ENCODE measurements at regions not wholly inside any gene's neighbourhood (a gene's known extent, or its start where the extent isn't known, plus 50 kb on each side); places are given as distances from the start of the nearest gene placed in this dataset.

DNA sequence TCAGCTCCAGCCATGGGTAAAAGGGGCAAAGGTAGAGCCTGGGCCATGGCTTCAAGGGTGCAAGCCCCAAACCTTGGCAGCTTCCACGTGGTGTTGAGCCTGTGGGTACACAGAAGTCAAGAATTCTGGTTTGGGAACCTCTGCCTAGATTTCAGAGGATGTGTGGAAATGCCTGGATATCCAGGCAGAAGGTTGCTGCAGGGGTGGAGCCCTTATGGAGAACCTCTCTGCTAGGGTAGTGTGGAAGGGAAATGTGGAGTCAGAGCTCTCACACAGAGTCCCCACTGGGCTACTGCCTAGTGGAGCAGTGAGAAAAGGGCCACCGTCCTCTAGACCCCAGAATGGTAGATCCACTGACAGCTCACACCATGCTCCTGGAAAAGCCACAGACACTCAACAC lies 117.1 kb downstream of the NREP start:
- ATAC-seq (no peak), DNase-seq (ENCODE audit: low spot score) (no peak)
- no peaks in the 10 kb centered on the region for H3K27me3 Mint-ChIP-seq (ENCODE audit: low read depth)
- CTCF ChIA-PET: no interaction called here
- H3K36me3 Mint-ChIP-seq: peaks cover 32% of the 10 kb centered on the region
- peaks cover 4% of the 10 kb centered on the region for H3K4me1 Mint-ChIP-seq
- POLR2A ChIA-PET: no interaction called here
- no peak overlapping the region for H3K4me3 Mint-ChIP-seq
- no peak overlapping the region for H3K27ac Mint-ChIP-seq
- TF ChIP-seq ZNF423 (CRISPR knock-in tag; IDR thresholded peaks at IDR 0.05): no peak
- TF ChIP-seq SMAD3 (CRISPR knock-in tag; IDR thresholded peaks at IDR 0.05; ENCODE audit: borderline replicate concordance): no peak
- TF ChIP-seq ZNF317 (CRISPR knock-in tag; IDR thresholded peaks at IDR 0.05; ENCODE audit: borderline replicate concordance, low read depth): no peak
- no peak for TF ChIP-seq CBFB (CRISPR knock-in tag; IDR thresholded peaks at IDR 0.05; ENCODE audit: low read depth)
- TF ChIP-seq NR2C2 (CRISPR knock-in tag; IDR thresholded peaks at IDR 0.05): no peak
- no peak for TF ChIP-seq GABPB1 (CRISPR knock-in tag; IDR thresholded peaks at IDR 0.05)
- TF ChIP-seq, protein P1, sequence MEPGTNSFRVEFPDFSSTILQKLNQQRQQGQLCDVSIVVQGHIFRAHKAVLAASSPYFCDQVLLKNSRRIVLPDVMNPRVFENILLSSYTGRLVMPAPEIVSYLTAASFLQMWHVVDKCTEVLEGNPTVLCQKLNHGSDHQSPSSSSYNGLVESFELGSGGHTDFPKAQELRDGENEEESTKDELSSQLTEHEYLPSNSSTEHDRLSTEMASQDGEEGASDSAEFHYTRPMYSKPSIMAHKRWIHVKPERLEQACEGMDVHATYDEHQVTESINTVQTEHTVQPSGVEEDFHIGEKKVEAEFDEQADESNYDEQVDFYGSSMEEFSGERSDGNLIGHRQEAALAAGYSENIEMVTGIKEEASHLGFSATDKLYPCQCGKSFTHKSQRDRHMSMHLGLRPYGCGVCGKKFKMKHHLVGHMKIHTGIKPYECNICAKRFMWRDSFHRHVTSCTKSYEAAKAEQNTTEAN (CRISPR knock-in tag; IDR thresholded peaks at IDR 0.05): no peak
- no peak for TF ChIP-seq EMX1 (CRISPR knock-in tag; IDR thresholded peaks at IDR 0.05)
- TF ChIP-seq IRF2 (CRISPR knock-in tag; IDR thresholded peaks at IDR 0.05; ENCODE audit: borderline replicate concordance, low read depth): no peak
- TF ChIP-seq, protein P2, sequence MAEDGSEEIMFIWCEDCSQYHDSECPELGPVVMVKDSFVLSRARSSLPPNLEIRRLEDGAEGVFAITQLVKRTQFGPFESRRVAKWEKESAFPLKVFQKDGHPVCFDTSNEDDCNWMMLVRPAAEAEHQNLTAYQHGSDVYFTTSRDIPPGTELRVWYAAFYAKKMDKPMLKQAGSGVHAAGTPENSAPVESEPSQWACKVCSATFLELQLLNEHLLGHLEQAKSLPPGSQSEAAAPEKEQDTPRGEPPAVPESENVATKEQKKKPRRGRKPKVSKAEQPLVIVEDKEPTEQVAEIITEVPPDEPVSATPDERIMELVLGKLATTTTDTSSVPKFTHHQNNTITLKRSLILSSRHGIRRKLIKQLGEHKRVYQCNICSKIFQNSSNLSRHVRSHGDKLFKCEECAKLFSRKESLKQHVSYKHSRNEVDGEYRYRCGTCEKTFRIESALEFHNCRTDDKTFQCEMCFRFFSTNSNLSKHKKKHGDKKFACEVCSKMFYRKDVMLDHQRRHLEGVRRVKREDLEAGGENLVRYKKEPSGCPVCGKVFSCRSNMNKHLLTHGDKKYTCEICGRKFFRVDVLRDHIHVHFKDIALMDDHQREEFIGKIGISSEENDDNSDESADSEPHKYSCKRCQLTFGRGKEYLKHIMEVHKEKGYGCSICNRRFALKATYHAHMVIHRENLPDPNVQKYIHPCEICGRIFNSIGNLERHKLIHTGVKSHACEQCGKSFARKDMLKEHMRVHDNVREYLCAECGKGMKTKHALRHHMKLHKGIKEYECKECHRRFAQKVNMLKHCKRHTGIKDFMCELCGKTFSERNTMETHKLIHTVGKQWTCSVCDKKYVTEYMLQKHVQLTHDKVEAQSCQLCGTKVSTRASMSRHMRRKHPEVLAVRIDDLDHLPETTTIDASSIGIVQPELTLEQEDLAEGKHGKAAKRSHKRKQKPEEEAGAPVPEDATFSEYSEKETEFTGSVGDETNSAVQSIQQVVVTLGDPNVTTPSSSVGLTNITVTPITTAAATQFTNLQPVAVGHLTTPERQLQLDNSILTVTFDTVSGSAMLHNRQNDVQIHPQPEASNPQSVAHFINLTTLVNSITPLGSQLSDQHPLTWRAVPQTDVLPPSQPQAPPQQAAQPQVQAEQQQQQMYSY (CRISPR knock-in tag; IDR thresholded peaks at IDR 0.05): no peak
- peaks cover 52% of the 10 kb centered on the region for H3K9me3 Mint-ChIP-seq

DNA sequence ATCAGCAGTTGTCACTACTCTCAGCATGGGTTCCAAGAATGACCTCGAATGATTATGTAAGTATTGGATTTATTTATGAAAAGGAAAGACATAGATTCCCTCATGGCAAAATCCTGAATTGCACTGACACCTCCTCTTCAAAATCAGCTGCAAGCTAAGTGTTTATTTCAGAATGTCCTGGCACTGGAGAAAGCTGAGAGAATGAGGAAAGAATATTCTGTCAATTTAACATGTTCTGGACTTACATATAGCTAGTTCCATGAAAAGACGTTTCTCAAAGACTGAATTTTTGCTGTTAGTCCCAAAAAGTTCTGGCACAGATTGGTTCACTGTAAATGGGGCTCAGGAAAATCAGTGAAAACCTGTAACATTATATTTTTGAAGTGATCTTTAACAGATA lies 120.3 kb downstream of the NREP start:
- Mint-ChIP-seq H3K4me1 (no peaks in the 10 kb centered on the region), H3K36me3 (peaks cover 32% of the 10 kb centered on the region), H3K9me3 (peaks cover 48% of the 10 kb centered on the region), H3K4me3 (no peak overlapping the region), H3K27me3 (ENCODE audit: low read depth) (no peaks in the 10 kb centered on the region), H3K27ac (no peak overlapping the region)
- DNase-seq (ENCODE audit: low spot score): no peak
- ChIA-PET CTCF (no interaction called here), POLR2A (no interaction called here)
- TF ChIP-seq, protein P3, sequence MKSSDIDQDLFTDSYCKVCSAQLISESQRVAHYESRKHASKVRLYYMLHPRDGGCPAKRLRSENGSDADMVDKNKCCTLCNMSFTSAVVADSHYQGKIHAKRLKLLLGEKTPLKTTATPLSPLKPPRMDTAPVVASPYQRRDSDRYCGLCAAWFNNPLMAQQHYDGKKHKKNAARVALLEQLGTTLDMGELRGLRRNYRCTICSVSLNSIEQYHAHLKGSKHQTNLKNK (CRISPR knock-in tag; IDR thresholded peaks at IDR 0.05): no peak
- TF ChIP-seq, protein P4, sequence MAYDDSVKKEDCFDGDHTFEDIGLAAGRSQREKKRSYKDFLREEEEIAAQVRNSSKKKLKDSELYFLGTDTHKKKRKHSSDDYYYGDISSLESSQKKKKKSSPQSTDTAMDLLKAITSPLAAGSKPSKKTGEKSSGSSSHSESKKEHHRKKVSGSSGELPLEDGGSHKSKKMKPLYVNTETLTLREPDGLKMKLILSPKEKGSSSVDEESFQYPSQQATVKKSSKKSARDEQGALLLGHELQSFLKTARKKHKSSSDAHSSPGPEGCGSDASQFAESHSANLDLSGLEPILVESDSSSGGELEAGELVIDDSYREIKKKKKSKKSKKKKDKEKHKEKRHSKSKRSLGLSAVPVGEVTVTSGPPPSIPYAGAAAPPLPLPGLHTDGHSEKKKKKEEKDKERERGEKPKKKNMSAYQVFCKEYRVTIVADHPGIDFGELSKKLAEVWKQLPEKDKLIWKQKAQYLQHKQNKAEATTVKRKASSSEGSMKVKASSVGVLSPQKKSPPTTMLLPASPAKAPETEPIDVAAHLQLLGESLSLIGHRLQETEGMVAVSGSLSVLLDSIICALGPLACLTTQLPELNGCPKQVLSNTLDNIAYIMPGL (CRISPR knock-in tag; IDR thresholded peaks at IDR 0.05): no peak
- TF ChIP-seq FOXK1 (CRISPR knock-in tag; IDR thresholded peaks at IDR 0.05): no peak
- no peak for ATAC-seq

DNA sequence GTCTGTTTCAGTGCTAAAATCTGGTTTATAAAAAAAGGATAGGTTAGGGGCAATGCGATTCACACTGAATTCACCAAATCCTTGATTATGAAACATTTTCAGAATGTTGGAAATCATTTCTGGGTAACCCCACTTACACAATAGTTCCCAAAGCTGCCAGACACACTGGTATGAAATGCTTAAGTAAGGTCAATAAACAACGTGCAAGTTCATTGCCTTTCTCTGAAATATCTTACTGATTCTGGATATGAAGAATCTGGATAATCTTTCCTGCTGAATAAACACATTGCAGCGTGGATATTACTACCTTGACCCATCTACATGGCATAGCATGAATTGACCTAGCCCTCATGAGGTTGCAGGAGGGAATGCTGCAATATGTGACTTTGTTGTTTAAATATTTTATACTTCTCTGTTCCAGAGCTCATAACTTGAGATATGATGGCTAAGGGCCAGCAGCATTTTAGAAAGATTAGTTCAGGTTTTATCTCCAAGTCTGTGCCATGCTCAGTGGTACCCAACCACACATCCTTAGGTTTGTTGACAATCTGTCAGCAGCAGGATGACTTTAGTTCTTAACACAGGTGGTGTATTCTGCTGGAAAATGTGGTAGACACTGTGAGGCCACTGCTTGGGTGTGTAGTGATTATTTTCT lies 121.0 kb downstream of the NREP start:
- peaks cover 48% of the 10 kb centered on the region for H3K9me3 Mint-ChIP-seq
- no peak overlapping the region for H3K27ac Mint-ChIP-seq
- DNase-seq (ENCODE audit: low spot score) (no peak), ATAC-seq (no peak)
- no peaks in the 10 kb centered on the region for H3K4me1 Mint-ChIP-seq
- no peaks in the 10 kb centered on the region for H3K27me3 Mint-ChIP-seq (ENCODE audit: low read depth)
- no peak overlapping the region for H3K4me3 Mint-ChIP-seq
- ChIA-PET POLR2A (no interaction called here), CTCF (no interaction called here)
- TF ChIP-seq TCF7 (CRISPR knock-in tag; IDR thresholded peaks at IDR 0.05; ENCODE audit: low read depth) (no peak), TEAD1 (CRISPR knock-in tag; IDR thresholded peaks at IDR 0.05) (no peak)
- TF ChIP-seq, protein P5, sequence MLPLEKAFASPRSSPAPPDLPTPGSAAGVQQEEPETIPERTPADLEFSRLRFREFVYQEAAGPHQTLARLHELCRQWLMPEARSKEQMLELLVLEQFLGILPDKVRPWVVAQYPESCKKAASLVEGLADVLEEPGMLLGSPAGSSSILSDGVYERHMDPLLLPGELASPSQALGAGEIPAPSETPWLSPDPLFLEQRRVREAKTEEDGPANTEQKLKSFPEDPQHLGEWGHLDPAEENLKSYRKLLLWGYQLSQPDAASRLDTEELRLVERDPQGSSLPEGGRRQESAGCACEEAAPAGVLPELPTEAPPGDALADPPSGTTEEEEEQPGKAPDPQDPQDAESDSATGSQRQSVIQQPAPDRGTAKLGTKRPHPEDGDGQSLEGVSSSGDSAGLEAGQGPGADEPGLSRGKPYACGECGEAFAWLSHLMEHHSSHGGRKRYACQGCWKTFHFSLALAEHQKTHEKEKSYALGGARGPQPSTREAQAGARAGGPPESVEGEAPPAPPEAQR (CRISPR knock-in tag; IDR thresholded peaks at IDR 0.05): no peak
- TF ChIP-seq, protein P6, sequence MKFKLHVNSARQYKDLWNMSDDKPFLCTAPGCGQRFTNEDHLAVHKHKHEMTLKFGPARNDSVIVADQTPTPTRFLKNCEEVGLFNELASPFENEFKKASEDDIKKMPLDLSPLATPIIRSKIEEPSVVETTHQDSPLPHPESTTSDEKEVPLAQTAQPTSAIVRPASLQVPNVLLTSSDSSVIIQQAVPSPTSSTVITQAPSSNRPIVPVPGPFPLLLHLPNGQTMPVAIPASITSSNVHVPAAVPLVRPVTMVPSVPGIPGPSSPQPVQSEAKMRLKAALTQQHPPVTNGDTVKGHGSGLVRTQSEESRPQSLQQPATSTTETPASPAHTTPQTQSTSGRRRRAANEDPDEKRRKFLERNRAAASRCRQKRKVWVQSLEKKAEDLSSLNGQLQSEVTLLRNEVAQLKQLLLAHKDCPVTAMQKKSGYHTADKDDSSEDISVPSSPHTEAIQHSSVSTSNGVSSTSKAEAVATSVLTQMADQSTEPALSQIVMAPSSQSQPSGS (CRISPR knock-in tag; IDR thresholded peaks at IDR 0.05; ENCODE audit: borderline replicate concordance, low read depth): no peak
- TF ChIP-seq, protein P7, sequence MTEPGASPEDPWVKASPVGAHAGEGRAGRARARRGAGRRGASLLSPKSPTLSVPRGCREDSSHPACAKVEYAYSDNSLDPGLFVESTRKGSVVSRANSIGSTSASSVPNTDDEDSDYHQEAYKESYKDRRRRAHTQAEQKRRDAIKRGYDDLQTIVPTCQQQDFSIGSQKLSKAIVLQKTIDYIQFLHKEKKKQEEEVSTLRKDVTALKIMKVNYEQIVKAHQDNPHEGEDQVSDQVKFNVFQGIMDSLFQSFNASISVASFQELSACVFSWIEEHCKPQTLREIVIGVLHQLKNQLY (CRISPR knock-in tag; IDR thresholded peaks at IDR 0.05): no peak
- peaks cover 32% of the 10 kb centered on the region for H3K36me3 Mint-ChIP-seq
